Right ventricle myocardium superior (tissue), 1 donor: ENCODE measurements at regions not wholly inside any gene's neighbourhood (a gene's known extent, or its start where the extent isn't known, plus 50 kb on each side); places are given as distances from the start of the nearest gene placed in this dataset.
"Not testable (repeated sequence)": the region's sequence is repeated elsewhere in the genome, so short reads cannot be mapped to it uniquely, and the experiment has no call there.

ENCODE experiments used
- ATAC-seq: fragments of 200-7000 bp; cut with Tn5 transposase; one replicate; pipeline ENCODE4 v1.9.1; 2020; ENCODE audit warnings: mild to moderate bottlenecking; ENCODE audit not compliant: poor library complexity
- DNase-seq: peaks from one replicate; pipeline ENCODE4 v3.0.0-alpha.2; 2020
- intact Hi-C: fragments of 100-400 bp; cut with DNase I; formaldehyde crosslinking; loops from one replicate; pipeline ENCODE4 v1.11.2; 2022
- donor health status: DM: no; HTN: yes; CAD: no; lungs with severe emphysema.

DNA sequence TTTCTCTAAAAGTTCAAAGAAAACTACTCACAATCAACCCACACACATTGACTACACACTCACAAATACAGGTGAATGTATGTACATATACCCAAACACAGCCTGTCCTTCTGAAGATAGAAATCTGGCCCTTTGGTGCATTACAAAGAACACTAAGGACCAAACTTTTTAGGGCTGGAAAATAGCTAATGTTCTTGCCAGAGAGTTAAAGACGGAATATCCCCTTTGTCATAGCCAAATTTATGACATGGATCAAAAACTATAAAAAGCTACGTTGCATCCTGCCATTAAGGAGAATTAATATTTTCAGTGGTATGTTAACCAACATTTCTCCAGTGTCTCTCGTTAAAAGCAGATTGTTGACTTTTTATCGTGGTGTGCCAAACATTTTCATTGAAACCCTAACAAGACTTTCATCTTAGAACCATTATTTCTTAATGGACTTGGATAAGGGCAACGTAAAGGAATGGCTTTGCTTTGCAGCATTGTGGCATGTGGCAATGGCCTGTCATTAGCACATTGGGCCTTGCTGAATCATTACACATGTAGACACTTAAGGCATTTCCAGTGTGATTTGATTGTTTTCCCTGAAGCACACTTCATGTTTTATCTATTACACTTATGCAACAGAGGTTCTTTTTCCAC is 150.9 kb upstream of the MEOX2 start:
- DNase-seq (no peak), ATAC-seq (peak; percentile 28)
- intact Hi-C loops: loop anchor here (10.0 kb wide), 1 partner anchor 227 kb away; no protein-coding TSS in a partner anchor

DNA sequence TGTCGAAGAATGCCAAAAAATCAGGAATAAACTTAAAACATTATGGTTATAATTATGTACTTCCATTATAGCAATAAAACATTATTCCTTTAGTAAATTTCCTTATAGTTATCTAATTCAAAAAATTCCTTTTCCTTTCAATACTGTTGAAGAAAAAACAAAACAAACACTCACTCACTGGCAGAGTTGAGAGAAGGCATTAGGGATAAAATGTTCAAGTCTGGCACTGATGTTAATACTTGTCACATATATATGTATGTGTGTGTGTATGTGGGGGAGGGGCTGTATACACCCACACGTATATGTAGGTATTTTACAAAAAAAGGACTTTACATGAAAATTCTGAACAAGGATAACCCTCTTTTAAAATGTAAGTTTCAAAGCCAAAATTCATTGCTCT is 150.2 kb upstream of the MEOX2 start:
- DNase-seq: no peak
- intact Hi-C loops: loop anchor here (10.0 kb wide), 1 partner anchor 228 kb away; no protein-coding TSS in a partner anchor
- no peak for ATAC-seq

DNA sequence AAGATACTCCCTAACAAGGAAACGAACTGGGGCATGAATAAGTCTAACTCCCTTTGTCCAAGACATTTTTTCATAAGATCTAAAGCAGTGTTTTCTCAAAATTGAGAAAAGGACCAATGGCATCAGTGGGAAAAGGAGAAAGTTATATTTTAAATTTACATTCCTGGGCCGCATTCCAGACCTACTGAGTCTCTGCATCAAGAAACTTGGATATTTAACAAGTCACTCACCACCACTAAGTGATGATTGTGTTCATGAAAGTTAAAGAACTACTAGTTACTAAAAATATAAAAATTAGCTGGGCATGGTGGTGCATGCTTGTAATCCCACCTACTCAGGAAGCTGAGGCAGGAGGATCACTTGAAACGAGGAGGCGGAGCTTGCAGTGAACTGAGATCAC is 149.6 kb upstream of the MEOX2 start:
- intact Hi-C loops: loop anchor here (10.0 kb wide), 1 partner anchor 229 kb away; no protein-coding TSS in a partner anchor
- no peak for ATAC-seq
- no peak for DNase-seq

DNA sequence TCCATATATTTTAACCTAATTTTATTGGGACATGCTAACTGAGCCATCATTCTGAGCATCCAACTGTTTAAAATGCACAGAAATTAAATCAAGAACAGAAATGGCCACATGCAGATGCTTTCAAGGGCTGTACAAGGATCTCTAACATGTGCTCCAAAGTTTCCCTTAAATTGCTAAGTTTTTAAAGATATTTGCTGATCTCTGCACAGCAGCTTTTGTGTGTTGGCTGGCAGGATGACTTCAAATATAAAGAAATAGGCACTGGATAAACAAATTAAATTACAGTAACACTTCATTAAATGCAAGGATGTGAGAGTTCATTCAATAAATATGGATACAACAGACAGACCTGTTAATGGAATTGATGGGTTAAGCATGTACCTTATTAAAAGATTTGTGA is 148.0 kb upstream of the MEOX2 start:
- intact Hi-C loops: loop anchor here (10.0 kb wide), 1 partner anchor 230 kb away; no protein-coding TSS in a partner anchor

DNA sequence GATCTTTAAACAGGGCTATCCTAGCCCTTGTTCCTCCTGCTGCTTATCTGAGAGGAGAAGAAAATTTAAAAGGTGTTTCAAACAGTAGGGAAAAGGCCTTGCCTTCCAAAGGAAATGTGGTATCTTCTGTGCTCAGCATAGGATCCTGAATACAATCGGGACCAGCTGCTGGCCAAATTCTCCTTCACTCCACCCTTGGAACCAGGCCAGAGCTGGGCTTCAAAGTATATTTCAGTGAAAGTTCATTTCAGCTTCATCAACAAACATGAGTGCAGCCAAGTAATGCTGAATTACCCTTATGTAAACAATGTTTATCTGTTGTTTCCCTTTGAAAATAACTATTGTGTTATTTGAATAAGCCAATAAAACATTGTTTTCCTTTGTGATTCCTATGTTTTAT is 146.5 kb upstream of the MEOX2 start:
- peak; percentile 39 for ATAC-seq
- intact Hi-C loops: loop anchor here (10.0 kb wide), 1 partner anchor 232 kb away; no protein-coding TSS in a partner anchor

More for the DNA sequence above, 148.0 kb upstream of the MEOX2 start:
- ATAC-seq (no peak), DNase-seq (no peak)

GRCh38 chr7:15831606-15832005 is 145.1 kb upstream of the MEOX2 start:
- DNase-seq (no peak), ATAC-seq (no peak)
- intact Hi-C loops: loop anchor here (10.0 kb wide), 1 partner anchor 233 kb away; no protein-coding TSS in a partner anchor

More for the DNA sequence above, 146.5 kb upstream of the MEOX2 start:
- peak; percentile 77 for DNase-seq

- DNase-seq (no peak), ATAC-seq (peak; percentile 93)
- intact Hi-C loops: loop anchor here (10.0 kb wide), 1 partner anchor 235 kb away; no protein-coding TSS in a partner anchor
These were observed 143.2 kb upstream of the MEOX2 start for GRCh38 chr7:15829691-15830090.

DNA sequence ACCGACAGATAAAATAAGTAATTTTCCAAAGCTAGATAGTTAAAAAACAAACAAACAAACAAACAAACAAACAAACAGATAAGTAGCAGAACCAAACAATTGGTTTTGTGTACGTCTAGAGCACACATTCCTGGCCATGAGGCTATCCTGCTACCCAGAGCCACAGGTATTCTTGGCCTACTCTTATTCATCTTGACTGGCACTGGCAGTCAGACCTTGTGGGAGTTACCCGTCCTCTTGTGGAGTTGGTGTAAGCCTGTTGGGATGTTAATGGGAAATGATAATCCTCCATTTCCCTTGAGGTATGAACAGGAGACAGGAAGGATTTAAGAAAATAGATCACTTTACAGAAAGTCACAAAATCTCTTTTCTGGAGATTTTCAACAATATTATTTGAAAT is 142.4 kb upstream of the MEOX2 start:
- intact Hi-C loops: no loop called here

GRCh38 chr7:15821484-15822427 is 135.3 kb upstream of the MEOX2 start:
- ATAC-seq: peak; percentile 82
- intact Hi-C loops: no loop called here
- no peak for DNase-seq

More for the DNA sequence above, 142.4 kb upstream of the MEOX2 start:
- no peak for DNase-seq
- no peak for ATAC-seq

DNA sequence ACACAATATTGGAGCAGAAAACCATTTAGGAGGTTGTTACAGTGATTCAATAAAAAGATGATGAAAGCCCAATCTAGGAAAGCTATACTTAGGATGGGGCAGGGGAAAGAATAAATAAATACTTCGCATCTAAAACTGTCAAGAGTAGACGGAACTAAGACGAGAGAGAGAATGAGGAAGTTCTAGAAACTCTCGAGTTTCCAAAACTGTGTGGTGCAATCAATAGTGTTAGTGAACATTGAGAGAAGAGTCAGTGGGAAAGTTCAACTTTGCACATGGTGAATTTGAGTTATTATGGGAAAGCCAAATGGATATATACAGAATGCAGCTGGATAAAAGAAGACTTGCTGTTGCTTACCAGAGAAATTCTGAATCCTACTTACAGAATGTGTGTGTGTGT is 133.8 kb upstream of the MEOX2 start:
- ATAC-seq: no peak
- no peak for DNase-seq
- intact Hi-C loops: no loop called here

- intact Hi-C loops: no loop called here
- ATAC-seq: no peak
These were observed 130.4 kb upstream of the MEOX2 start for GRCh38 chr7:15816835-15817426.

DNA sequence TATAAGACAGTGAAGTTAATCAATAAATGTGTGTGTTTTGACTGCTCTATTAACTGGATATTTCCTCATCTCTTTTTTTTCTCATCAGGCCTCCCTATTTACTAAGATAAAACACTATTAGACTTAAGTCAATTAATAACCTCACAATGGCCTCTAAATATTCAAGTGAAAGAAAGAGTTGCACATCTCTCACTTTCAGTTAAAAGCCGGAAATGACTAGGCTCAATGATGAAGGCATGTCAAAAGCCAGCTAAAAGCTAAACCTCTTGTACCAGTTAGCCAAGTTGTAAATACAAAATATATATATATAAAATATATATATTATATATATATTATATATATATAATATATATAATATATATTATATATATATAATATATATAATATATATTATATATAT is 127.0 kb upstream of the MEOX2 start:
- intact Hi-C loops: no loop called here
- no peak for ATAC-seq

More at GRCh38 chr7:15816835-15817426, 130.4 kb upstream of the MEOX2 start:
- no peak for DNase-seq

GRCh38 chr7:15810383-15810782 is 123.9 kb upstream of the MEOX2 start:
- DNase-seq, intact Hi-C loops, ATAC-seq: not testable (repeated sequence)

More for the DNA sequence above, 127.0 kb upstream of the MEOX2 start:
- DNase-seq: no peak

- intact Hi-C loops, ATAC-seq, DNase-seq: not testable (repeated sequence)
These were observed 123.5 kb upstream of the MEOX2 start for GRCh38 chr7:15809936-15810335.

DNA sequence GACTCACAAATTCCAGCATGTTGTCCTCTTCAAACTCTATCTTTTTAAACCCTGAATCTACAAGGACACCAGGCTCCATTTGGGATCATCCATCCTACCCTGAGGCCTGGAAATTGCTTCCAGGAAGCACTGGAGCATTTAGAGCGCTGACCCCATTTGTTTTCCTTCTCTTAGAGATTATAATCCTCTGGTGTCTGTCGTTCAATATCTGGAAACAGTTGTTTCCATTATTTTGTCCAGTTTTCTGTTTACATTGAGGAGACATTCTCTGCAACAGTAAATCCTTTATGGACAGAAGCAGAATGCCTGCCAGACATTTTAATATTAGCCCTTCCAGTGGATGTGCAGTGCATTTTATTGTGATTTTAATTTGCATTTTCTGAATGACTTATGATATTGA is 119.4 kb upstream of the MEOX2 start:
- no peak for ATAC-seq
- intact Hi-C loops: no loop called here
- no peak for DNase-seq

- ATAC-seq (no peak), DNase-seq (no peak)
- intact Hi-C loops: no loop called here
These were observed 115.9 kb upstream of the MEOX2 start for GRCh38 chr7:15802425-15802824.

- ATAC-seq (peak; percentile 91), DNase-seq (no peak)
These were observed 115.1 kb upstream of the MEOX2 start for GRCh38 chr7:15801551-15801950.

GRCh38 chr7:15801041-15801440 is 114.6 kb upstream of the MEOX2 start:
- no peak for DNase-seq
- intact Hi-C loops: no loop called here
- ATAC-seq: no peak

More at GRCh38 chr7:15801551-15801950, 115.1 kb upstream of the MEOX2 start:
- intact Hi-C loops: no loop called here

- DNase-seq (no peak), ATAC-seq (no peak)
- intact Hi-C loops: no loop called here
These were observed 111.6 kb upstream of the MEOX2 start for GRCh38 chr7:15798081-15798480.
